ENCODE measurements at regions not wholly inside any gene's neighbourhood (a gene's known extent, or its start where the extent isn't known, plus 50 kb on each side); places are given as distances from the start of the nearest gene placed in this dataset.
"Not testable (repeated sequence)": the region's sequence is repeated elsewhere in the genome, so short reads cannot be mapped to it uniquely, and the experiment has no call there.

DNA sequence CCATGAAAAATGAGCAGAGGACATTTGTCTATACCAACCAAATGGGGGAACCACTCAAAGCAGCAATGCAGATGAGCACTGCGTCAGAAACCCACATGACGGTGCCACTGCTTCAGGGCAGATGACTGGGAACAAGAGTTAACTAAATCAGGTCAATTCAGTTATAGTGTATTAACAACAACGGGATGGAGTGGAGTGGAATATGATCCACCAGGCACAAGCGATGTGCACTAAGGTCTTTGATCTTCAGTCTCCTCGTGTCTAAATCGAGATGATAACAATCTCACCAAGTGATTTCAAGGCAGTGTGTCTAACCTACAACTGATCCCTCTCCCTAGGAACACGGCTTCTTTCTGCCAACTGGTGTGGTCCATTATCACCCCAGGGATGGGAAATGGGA lies 269.0 kb downstream of the RAD51AP2 start:
- DNase-seq = no peak

- no peak for DNase-seq
Measured at GRCh38 chr2:17245906-17246305, 272.3 kb downstream of the RAD51AP2 start.

DNA sequence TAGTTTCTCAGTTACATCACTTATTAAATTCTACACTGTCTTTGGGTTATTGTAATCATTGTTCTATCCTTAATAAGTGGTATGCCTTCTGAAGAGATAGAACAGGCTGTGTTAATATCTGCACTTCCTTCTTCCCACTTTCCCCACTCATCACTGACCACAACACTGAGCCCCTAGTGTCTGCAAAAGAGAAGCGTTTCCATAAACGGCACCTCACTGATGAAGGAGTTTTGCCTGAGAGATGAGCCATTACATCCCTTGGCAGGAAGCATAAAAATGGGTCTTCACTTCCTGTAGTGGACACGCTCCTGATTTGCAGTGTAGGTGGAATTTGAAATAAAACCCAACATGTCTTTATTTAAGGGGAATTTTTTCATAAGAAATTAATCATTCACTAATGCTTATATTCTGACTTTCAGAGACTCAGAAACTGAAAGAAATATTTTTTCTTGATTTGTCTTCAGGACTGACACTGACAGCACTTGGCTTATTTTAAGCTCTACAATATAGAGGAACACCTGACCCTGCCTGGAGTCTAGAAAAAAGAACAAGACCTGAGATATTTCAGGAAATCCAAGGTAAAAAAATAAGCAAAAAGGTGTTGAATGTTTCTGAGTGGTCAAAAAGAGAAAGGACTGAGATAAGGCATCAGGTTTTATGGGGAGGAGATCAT lies 275.3 kb downstream of the RAD51AP2 start:
- no peak for DNase-seq

DNA sequence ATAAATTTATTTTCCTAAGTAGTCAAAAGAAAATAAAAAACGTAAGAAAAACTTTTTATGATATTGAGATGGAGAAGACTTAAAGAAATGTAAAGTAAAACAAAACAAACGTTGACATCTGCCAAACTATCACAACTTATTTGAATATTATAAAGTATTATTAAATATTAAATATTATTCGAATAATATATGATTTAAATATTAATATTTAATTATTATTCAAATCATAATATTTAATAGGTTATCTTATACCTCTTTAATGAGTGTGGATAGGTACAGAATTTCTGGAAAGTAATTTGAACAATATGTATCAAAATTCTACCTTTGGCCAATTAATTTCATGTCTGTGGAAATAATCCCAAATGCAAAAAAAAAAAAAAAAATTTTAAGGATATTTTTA lies 278.7 kb downstream of the RAD51AP2 start:
- DNase-seq = no peak

GRCh38 chr2:17235167-17235566 lies 283.1 kb downstream of the RAD51AP2 start:
- no peak for DNase-seq

GRCh38 chr2:17232776-17233556 lies 285.3 kb downstream of the RAD51AP2 start:
- no peak for DNase-seq

- no peak for DNase-seq
Measured at GRCh38 chr2:17231394-17231965, 286.8 kb downstream of the RAD51AP2 start.

- DNase-seq = no peak
Measured at GRCh38 chr2:17229414-17229813, 288.8 kb downstream of the RAD51AP2 start.

- DNase-seq = no peak
Measured at GRCh38 chr2:17228461-17228860, 289.8 kb downstream of the RAD51AP2 start.

DNA sequence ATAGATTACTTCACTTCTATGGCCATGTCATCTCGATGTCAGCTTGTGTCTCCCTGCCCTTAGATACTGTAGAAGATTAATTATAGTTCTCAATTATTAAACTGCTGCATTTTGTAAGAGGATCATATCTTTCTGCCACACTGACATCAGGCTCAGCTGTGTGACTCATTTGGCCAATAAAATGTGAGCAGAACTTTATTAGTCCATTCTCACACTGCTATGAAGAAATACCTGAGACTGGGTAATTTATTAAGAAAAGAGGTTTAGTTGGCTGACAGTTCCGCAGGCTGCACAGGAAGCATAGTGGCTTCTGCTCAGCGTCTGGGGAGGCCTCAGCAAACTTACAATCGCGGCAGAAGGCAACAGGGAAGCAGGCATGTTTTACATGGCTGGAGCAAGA lies 290.4 kb downstream of the RAD51AP2 start:
- DNase-seq = no peak

DNA sequence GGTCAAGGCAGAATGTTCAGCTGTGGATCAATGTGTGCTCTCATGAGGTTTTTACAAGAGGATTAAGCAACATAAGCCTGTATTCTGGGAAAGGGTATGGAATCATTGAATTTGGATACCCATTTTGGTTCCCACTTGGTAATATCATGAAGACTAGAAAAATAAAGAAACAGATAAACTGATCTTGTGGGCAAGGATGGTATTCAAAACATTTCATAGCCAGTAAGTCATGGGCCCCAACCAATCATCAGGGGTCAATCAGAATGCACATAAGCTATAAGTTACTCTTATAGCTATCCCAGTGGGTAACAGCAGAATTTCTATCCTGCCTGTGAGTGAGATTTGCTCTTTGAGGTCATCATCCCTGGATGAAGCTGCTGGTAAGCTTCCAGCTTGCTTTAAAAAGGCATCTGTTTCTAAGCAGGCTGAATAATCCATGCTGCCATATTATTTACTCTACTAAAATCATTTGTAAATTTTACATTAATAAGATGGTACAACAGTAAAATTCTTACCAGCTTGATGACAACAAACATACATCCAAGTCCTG lies 291.2 kb downstream of the RAD51AP2 start:
- DNase-seq = no peak

- DNase-seq = no peak
Measured at GRCh38 chr2:17223211-17223610, 295.0 kb downstream of the RAD51AP2 start.

DNA sequence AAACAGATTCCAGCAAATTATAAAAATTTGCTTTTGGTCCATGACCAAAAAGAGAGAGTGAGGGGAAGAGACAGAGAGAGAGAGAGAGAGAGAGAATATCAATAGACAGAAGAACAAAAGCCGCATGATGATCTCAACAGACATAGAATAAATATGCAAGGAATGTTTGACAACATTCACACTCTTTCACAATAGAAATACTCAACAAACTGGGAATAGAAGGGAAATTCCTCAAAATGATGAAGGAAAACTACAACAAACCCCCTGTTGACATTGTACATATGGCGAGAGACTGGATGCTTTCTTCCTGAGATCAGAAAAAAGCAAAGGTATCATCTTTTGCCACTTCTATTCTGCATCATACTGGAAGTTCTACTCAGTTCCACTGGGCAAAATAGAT lies 309.7 kb downstream of the RAD51AP2 start:
- no peak for DNase-seq

- no peak for DNase-seq
Measured at GRCh38 chr2:17206771-17207170, 311.5 kb downstream of the RAD51AP2 start.

DNA sequence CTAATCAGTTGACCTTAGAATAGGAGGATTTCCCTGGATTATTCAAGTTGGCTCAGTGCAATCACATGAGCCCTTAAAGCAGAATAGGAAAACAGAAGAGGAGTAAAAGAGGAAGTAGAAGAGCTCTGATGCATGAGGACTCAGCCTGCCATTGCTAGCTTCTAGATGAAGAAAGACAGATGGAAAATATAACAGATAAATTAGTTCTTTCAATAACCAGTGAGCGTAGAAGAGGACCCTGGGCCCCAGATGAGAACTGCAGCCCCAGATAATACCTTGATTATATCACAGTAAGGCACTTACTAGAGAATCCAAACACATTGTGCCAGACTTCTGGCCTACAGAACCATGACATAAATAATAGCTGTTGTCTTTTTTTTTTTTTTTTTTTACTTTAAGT lies 314.0 kb downstream of the RAD51AP2 start:
- not testable (repeated sequence) for DNase-seq

- not testable (repeated sequence) for DNase-seq
Measured at GRCh38 chr2:17202628-17203027, 315.6 kb downstream of the RAD51AP2 start.

GRCh38 chr2:17199741-17200140 lies 318.5 kb downstream of the RAD51AP2 start:
- DNase-seq = no peak

DNA sequence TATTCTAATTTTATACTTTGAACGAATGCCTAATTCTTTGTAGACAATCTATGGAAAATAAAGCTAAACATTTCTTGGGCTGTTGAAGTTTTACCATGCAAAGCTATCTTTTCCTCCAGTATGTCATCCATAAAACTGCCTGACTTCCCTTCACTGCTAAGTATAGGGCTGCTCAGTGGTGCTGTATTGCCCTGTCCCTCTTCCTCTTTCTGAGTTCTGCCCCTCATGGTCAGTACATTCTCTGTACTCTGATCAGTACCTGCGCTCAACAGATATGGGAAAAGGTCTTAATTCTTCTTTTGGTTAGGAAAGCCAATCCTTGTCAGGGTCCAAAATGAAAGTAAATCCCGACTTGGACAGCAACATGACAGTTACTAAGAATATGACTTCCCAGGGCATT lies 321.9 kb downstream of the RAD51AP2 start:
- no peak for DNase-seq

GRCh38 chr2:17195016-17195415 lies 323.2 kb downstream of the RAD51AP2 start:
- no peak for DNase-seq

GRCh38 chr2:17194083-17194482 lies 324.2 kb downstream of the RAD51AP2 start:
- no peak for DNase-seq

DNA sequence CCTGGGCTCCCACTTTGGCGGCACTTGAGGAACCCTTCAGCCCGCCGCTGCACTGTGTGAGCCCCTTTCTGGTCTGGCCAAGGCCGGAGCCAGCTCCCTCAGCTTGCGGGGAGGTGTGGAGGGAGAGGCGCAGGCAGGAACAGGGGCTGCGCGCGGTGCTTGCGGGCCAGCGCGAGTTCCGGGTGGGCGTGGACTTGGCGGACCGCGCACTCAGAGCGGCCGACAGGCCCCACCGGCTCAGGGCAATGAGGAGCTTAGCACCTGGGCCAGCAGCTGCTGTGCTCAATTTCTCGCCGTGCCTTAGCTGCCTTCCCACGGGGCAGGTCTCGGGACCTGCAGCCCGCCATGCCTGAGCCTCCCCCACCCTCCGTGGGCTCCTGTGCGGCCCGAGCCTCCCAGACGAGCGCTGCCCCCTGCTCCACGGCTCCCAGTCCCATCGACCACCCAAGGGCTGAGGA lies 324.8 kb downstream of the RAD51AP2 start:
- not testable (repeated sequence) for DNase-seq

GRCh38 chr2:17191223-17191622 lies 327.0 kb downstream of the RAD51AP2 start:
- no peak for DNase-seq

DNA sequence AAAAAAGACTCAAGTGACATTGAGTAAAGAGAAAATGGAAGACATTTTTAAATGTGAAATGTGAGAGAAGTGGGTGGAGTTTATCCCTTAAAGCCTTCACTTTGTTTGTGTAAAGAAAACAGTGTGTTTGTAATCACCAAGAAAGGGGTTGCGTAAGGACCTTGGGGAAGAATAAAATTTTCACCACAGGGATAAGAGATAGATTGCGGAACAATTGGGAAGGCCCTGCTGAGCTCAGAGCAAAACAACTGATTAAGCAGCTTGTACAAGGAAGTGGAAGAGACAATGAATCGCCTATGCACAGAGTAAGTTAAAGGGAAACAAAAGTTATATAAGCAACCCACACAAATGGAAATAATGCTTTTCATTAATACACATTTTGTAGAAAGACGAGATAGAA lies 327.7 kb downstream of the RAD51AP2 start:
- DNase-seq = no peak

DNA sequence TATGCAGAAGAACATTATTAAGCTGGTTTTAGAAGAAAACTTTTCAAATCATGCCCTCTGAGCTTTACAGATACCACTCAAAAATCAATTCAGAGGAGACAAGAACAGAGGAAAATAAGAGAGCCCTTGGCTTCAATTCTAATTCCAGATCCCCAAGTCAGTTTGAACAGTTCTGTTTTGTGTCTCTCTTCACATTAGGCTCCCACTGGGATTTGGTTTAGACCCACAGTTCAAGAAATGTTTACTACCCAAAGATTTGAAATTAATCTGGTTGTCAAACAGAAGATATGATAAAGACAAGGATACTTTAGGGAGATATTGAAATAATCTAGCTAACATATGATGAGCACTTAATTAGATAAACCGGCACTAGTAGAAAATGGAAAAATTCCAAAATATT lies 329.5 kb downstream of the RAD51AP2 start:
- no peak for DNase-seq

All from hippocampal formation (tissue), 2 donors.